HL-60 (cell line): ENCODE measurements at regions not wholly inside any gene's neighbourhood (a gene's known extent, or its start where the extent isn't known, plus 50 kb on each side); places are given as distances from the start of the nearest gene placed in this dataset.

ENCODE experiments used
- GABPA ChIP-seq: IDR thresholded peaks from 2 replicates; pipeline ENCODE4 v1.6.1; 2012; ENCODE audit warnings: low read depth
- TF ChIP-seq, protein P1 (sequence below): IDR thresholded peaks from one replicate; pipeline ENCODE4 v1.5.1; 2011; ENCODE audit warnings: low read length, control low read depth, inconsistent platforms; ENCODE audit not compliant: insufficient read depth
- TF ChIP-seq, protein P2 (sequence below): IDR thresholded peaks from 2 replicates; pipeline ENCODE4 v1.6.1; 2012; ENCODE audit warnings: low read depth; ENCODE audit not compliant: insufficient replicate concordance

DNA sequence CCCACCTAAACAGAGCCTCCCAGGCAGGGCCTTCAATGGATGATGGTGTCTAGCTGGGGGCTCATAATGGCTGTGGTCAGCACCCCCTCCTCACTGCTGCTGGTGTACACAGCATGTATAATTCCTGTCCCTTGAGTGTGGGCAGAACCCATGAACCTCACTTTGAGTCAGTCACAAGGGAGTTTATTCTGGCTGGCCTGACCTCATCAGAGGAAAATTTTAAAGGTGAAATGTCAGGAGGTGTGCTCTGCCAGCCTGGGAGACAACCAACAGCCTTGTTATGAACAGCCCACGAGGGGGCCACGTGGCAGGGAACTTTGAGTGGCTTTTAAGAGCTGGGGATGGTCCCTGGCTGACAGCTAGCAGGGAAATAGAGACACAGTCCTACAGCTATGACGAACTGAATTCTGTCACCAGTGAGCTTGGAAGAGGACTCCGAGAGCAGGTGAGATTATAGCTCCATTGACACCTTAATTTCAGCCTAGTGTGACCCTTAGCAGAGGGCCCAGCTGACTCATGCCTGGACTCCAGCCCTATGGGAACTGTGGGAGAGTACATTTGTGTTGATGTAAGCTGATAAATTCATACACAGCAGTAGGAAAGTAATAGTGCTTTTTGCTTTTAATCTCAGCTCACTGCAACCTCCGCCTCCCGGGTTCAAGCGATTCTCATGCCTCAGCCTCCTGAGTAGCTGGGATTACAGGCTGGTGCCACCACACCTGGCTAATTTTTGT lies 73.5 kb upstream of the RUNX3 start:
- TF ChIP-seq, protein P1, sequence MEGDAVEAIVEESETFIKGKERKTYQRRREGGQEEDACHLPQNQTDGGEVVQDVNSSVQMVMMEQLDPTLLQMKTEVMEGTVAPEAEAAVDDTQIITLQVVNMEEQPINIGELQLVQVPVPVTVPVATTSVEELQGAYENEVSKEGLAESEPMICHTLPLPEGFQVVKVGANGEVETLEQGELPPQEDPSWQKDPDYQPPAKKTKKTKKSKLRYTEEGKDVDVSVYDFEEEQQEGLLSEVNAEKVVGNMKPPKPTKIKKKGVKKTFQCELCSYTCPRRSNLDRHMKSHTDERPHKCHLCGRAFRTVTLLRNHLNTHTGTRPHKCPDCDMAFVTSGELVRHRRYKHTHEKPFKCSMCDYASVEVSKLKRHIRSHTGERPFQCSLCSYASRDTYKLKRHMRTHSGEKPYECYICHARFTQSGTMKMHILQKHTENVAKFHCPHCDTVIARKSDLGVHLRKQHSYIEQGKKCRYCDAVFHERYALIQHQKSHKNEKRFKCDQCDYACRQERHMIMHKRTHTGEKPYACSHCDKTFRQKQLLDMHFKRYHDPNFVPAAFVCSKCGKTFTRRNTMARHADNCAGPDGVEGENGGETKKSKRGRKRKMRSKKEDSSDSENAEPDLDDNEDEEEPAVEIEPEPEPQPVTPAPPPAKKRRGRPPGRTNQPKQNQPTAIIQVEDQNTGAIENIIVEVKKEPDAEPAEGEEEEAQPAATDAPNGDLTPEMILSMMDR: no peak
- TF ChIP-seq, protein P2, sequence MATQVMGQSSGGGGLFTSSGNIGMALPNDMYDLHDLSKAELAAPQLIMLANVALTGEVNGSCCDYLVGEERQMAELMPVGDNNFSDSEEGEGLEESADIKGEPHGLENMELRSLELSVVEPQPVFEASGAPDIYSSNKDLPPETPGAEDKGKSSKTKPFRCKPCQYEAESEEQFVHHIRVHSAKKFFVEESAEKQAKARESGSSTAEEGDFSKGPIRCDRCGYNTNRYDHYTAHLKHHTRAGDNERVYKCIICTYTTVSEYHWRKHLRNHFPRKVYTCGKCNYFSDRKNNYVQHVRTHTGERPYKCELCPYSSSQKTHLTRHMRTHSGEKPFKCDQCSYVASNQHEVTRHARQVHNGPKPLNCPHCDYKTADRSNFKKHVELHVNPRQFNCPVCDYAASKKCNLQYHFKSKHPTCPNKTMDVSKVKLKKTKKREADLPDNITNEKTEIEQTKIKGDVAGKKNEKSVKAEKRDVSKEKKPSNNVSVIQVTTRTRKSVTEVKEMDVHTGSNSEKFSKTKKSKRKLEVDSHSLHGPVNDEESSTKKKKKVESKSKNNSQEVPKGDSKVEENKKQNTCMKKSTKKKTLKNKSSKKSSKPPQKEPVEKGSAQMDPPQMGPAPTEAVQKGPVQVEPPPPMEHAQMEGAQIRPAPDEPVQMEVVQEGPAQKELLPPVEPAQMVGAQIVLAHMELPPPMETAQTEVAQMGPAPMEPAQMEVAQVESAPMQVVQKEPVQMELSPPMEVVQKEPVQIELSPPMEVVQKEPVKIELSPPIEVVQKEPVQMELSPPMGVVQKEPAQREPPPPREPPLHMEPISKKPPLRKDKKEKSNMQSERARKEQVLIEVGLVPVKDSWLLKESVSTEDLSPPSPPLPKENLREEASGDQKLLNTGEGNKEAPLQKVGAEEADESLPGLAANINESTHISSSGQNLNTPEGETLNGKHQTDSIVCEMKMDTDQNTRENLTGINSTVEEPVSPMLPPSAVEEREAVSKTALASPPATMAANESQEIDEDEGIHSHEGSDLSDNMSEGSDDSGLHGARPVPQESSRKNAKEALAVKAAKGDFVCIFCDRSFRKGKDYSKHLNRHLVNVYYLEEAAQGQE: no peak
- TF ChIP-seq GABPA: no peak
